GM11168 (cell line): ENCODE measurements at regions not wholly inside any gene's neighbourhood (a gene's known extent, or its start where the extent isn't known, plus 50 kb on each side); places are given as distances from the start of the nearest gene placed in this dataset.
"Not testable (repeated sequence)": the region's sequence is repeated elsewhere in the genome, so short reads cannot be mapped to it uniquely, and the experiment has no call there.

Source experiments
- in situ Hi-C: fragments of 300-500 bp; cut with MboI; formaldehyde crosslinking; loops from one replicate; pipeline ENCODE4 v1.12.0; 2022; ENCODE audit warnings: low sequenced_read_pairs; ENCODE audit not compliant: unreplicated experiment

- in situ Hi-C loops = no loop called here
Measured at GRCh38 chr13:87570669-87571068, 100.5 kb upstream of the SLITRK5 start.

- in situ Hi-C loops = no loop called here
Measured at GRCh38 chr13:87582399-87582798, 88.8 kb upstream of the SLITRK5 start.

GRCh38 chr13:87590518-87590917, 80.7 kb upstream of the SLITRK5 start:
- in situ Hi-C loops = no loop called here

- in situ Hi-C loops = not testable (repeated sequence)
Measured at GRCh38 chr13:87604437-87604836, 66.7 kb upstream of the SLITRK5 start.

GRCh38 chr13:87607266-87607665, 63.9 kb upstream of the SLITRK5 start:
- in situ Hi-C loops = no loop called here

- in situ Hi-C loops = no loop called here
Measured at GRCh38 chr13:87614276-87614675, 56.9 kb upstream of the SLITRK5 start.
